ENCODE measurements at regions not wholly inside any gene's neighbourhood (a gene's known extent, or its start where the extent isn't known, plus 50 kb on each side); places are given as distances from the start of the nearest gene placed in this dataset.

- DNase-seq = no peak
Measured at GRCh38 chr14:73780896-73781295, 66.7 kb upstream of the PNMA1 start.

GRCh38 chr14:73780391-73780790 lies 66.2 kb upstream of the PNMA1 start:
- DNase-seq = no peak

- DNase-seq = no peak
Measured at GRCh38 chr14:73778736-73779135, 64.6 kb upstream of the PNMA1 start.

GRCh38 chr14:73777420-73777819 lies 63.2 kb upstream of the PNMA1 start:
- no peak for DNase-seq

GRCh38 chr14:73776194-73776537 lies 62.0 kb upstream of the PNMA1 start:
- DNase-seq = no peak

- no peak for DNase-seq
Measured at GRCh38 chr14:73775339-73776193, 61.4 kb upstream of the PNMA1 start.

- no peak for DNase-seq
Measured at GRCh38 chr14:73774671-73775070, 60.5 kb upstream of the PNMA1 start.

GRCh38 chr14:73774241-73774570 lies 60.0 kb upstream of the PNMA1 start:
- DNase-seq = no peak

GRCh38 chr14:73773441-73774240 lies 59.5 kb upstream of the PNMA1 start:
- DNase-seq = no peak

- DNase-seq = peak; percentile 77
Measured at GRCh38 chr14:73771848-73772638, 57.9 kb upstream of the PNMA1 start.

GRCh38 chr14:73770977-73771847 lies 57.0 kb upstream of the PNMA1 start:
- DNase-seq = no peak

GRCh38 chr14:73768107-73768506 lies 53.9 kb upstream of the PNMA1 start:
- DNase-seq = no peak

GRCh38 chr14:73764406-73765280 lies 50.5 kb upstream of the PNMA1 start:
- peak; percentile 90 for DNase-seq
